ENCODE measurements at regions not wholly inside any gene's neighbourhood (a gene's known extent, or its start where the extent isn't known, plus 50 kb on each side); places are given as distances from the start of the nearest gene placed in this dataset.

DNA sequence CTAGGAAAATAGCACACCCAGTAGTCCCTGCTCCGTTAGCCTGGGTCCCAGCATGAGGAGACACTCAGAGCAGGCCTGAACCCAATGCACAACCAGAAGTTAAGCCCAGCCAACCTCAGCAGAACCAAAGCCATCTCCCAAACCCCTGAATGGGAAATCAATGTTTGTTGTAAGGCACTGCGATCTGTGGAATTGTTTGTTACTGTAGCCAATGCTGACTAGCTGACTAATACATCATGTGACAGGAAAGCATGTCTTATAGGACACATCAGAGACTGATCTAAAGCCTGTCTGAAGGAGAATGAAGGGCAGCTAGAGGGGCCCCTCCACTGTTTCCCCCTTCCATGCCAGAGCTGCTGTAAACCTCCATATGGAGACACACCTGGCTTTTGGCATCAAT lies 96.4 kb downstream of the MARCHF4 start:
- TF ChIP-seq, protein P1, sequence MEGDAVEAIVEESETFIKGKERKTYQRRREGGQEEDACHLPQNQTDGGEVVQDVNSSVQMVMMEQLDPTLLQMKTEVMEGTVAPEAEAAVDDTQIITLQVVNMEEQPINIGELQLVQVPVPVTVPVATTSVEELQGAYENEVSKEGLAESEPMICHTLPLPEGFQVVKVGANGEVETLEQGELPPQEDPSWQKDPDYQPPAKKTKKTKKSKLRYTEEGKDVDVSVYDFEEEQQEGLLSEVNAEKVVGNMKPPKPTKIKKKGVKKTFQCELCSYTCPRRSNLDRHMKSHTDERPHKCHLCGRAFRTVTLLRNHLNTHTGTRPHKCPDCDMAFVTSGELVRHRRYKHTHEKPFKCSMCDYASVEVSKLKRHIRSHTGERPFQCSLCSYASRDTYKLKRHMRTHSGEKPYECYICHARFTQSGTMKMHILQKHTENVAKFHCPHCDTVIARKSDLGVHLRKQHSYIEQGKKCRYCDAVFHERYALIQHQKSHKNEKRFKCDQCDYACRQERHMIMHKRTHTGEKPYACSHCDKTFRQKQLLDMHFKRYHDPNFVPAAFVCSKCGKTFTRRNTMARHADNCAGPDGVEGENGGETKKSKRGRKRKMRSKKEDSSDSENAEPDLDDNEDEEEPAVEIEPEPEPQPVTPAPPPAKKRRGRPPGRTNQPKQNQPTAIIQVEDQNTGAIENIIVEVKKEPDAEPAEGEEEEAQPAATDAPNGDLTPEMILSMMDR (IDR thresholded peaks at IDR 0.05) = no peak
- TF ChIP-seq EZH2 (IDR thresholded peaks at IDR 0.05; ENCODE audit: borderline replicate concordance, insufficient read depth, low read depth, low read length, poor library complexity, severe bottlenecking) = no peak

All from B cell (primary cell).